ENCODE measurements at regions not wholly inside any gene's neighbourhood (a gene's known extent, or its start where the extent isn't known, plus 50 kb on each side); places are given as distances from the start of the nearest gene placed in this dataset.

DNA sequence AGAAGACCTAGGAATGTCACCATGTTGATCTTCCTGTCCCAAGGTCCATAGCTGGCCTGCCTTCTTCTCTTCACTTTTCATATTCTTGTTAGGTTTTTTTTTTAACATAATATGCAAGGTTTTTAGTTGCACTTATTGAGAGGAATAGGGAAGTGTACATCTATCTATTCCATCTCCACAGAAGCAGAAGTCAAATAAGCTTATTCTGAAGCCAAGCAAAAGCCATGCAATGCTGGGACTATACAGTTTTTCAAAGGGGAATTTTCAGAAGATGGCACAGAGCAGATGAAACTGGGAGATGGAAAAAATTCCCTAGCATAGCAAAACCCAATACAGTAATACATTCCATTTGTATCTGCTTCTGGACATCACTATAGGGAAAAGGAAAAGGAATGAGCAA lies 447.6 kb downstream of the GADD45G start:
- DNase-seq (ENCODE audit: low spot score): no peak
- Histone ChIP-seq H3K79me2 (no peaks in the 10 kb centered on the region), H3K4me2 (no peak overlapping the region), H4K20me1 (ENCODE audit: insufficient read depth, poor library complexity, severe bottlenecking) (no peaks in the 10 kb centered on the region), H3K36me3 (replicated peaks; ENCODE audit: insufficient read depth, low read depth) (no peaks in the 10 kb centered on the region), H3K27ac (no peak overlapping the region), H3K4me1 (ENCODE audit: insufficient read depth) (no peaks in the 10 kb centered on the region), H3K9me3 (ENCODE audit: low read depth) (no peaks in the 10 kb centered on the region), H3K4me3 (no peak overlapping the region), H3K9me2 (replicated peaks; ENCODE audit: insufficient read depth) (no peaks in the 10 kb centered on the region), H3K27me3 (no peaks in the 10 kb centered on the region), H2AFZ (no peak overlapping the region)
- no peak for TF ChIP-seq EZH2 (IDR thresholded peaks at IDR 0.05; ENCODE audit: borderline replicate concordance)
- no peak for TF ChIP-seq CTCF (IDR thresholded peaks at IDR 0.05; ENCODE audit: poor library complexity)
- TF ChIP-seq EZH2phosphoT487 (IDR thresholded peaks at IDR 0.05; ENCODE audit: low read depth, severe bottlenecking, unreplicated experiment): no peak

- Histone ChIP-seq H3K4me2 (no peak overlapping the region), H3K79me2 (no peaks in the 10 kb centered on the region), H3K27me3 (no peaks in the 10 kb centered on the region), H3K36me3 (replicated peaks; ENCODE audit: insufficient read depth, low read depth) (no peaks in the 10 kb centered on the region), H3K27ac (no peak overlapping the region), H3K4me1 (ENCODE audit: insufficient read depth) (no peaks in the 10 kb centered on the region), H3K9me2 (replicated peaks; ENCODE audit: insufficient read depth) (no peaks in the 10 kb centered on the region), H2AFZ (no peak overlapping the region), H4K20me1 (ENCODE audit: insufficient read depth, poor library complexity, severe bottlenecking) (no peaks in the 10 kb centered on the region), H3K9me3 (ENCODE audit: low read depth) (no peaks in the 10 kb centered on the region), H3K4me3 (no peak overlapping the region)
- TF ChIP-seq CTCF (IDR thresholded peaks at IDR 0.05; ENCODE audit: poor library complexity) (peak; percentile 7), EZH2phosphoT487 (IDR thresholded peaks at IDR 0.05; ENCODE audit: low read depth, severe bottlenecking, unreplicated experiment) (no peak)
- no peak for DNase-seq (ENCODE audit: low spot score)
- WGBS (ENCODE audit: low lambda C conversion rate, missing lambda C conversion rate): 76% methylated on average over 5 of the region's 5 CpGs
Measured at GRCh38 chr9:90053027-90053426, 448.2 kb downstream of the GADD45G start.

DNA sequence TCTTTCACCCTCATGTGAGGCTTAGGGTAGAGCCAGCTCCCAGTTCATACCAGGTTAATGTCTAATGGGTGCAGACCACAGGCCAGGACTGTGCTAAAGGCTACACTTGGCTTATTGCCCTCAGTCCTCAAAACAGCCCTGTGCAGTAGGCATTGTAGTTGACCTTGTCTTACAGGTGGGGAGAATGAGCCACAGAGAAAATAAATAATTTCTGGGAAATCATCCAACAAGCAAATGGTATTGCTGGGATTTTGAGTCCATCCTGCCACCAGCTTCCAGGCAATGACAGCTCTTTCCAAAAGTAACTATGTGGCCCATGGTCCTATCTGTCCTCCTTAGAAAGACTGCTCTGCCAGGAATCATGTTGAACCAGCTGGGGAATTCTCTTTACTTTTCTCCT lies 450.0 kb downstream of the GADD45G start:
- H3K36me3 ChIP-seq (replicated peaks; ENCODE audit: insufficient read depth, low read depth): no peaks in the 10 kb centered on the region
- H3K4me3 ChIP-seq: no peak overlapping the region
- no peaks in the 10 kb centered on the region for H3K27me3 ChIP-seq
- no peaks in the 10 kb centered on the region for H3K4me1 ChIP-seq (ENCODE audit: insufficient read depth)
- H3K79me2 ChIP-seq: no peaks in the 10 kb centered on the region
- H4K20me1 ChIP-seq (ENCODE audit: insufficient read depth, poor library complexity, severe bottlenecking): no peaks in the 10 kb centered on the region
- no peaks in the 10 kb centered on the region for H3K9me2 ChIP-seq (replicated peaks; ENCODE audit: insufficient read depth)
- no peak overlapping the region for H3K4me2 ChIP-seq
- DNase-seq (ENCODE audit: low spot score): no peak
- no peaks in the 10 kb centered on the region for H3K9me3 ChIP-seq (ENCODE audit: low read depth)
- no peak overlapping the region for H3K27ac ChIP-seq
- no peak for TF ChIP-seq CTCF (IDR thresholded peaks at IDR 0.05; ENCODE audit: poor library complexity)
- TF ChIP-seq EZH2phosphoT487 (IDR thresholded peaks at IDR 0.05; ENCODE audit: low read depth, severe bottlenecking, unreplicated experiment): no peak
- TF ChIP-seq EZH2 (IDR thresholded peaks at IDR 0.05; ENCODE audit: borderline replicate concordance): no peak
- no peak overlapping the region for H2AFZ ChIP-seq

GRCh38 chr9:90055226-90055625 lies 450.4 kb downstream of the GADD45G start:
- Histone ChIP-seq H3K27ac (no peak overlapping the region), H3K9me3 (ENCODE audit: low read depth) (no peaks in the 10 kb centered on the region)
- 90% methylated on average over 3 of the region's 3 CpGs for WGBS (ENCODE audit: low lambda C conversion rate, missing lambda C conversion rate)

More at GRCh38 chr9:90055226-90055625, 450.4 kb downstream of the GADD45G start:
- no peaks in the 10 kb centered on the region for H3K4me1 ChIP-seq (ENCODE audit: insufficient read depth)
- H3K4me3 ChIP-seq: no peak overlapping the region
- H3K79me2 ChIP-seq: no peaks in the 10 kb centered on the region
- no peaks in the 10 kb centered on the region for H3K9me2 ChIP-seq (replicated peaks; ENCODE audit: insufficient read depth)
- no peak for DNase-seq (ENCODE audit: low spot score)
- H3K27me3 ChIP-seq: no peaks in the 10 kb centered on the region
- H2AFZ ChIP-seq: no peak overlapping the region
- H4K20me1 ChIP-seq (ENCODE audit: insufficient read depth, poor library complexity, severe bottlenecking): no peaks in the 10 kb centered on the region
- H3K4me2 ChIP-seq: no peak overlapping the region
- no peaks in the 10 kb centered on the region for H3K36me3 ChIP-seq (replicated peaks; ENCODE audit: insufficient read depth, low read depth)
- no peak for TF ChIP-seq EZH2 (IDR thresholded peaks at IDR 0.05; ENCODE audit: borderline replicate concordance)
- TF ChIP-seq CTCF (IDR thresholded peaks at IDR 0.05; ENCODE audit: poor library complexity): no peak
- TF ChIP-seq EZH2phosphoT487 (IDR thresholded peaks at IDR 0.05; ENCODE audit: low read depth, severe bottlenecking, unreplicated experiment): no peak

Measured in hepatocyte (in vitro differentiated cells).